Neural crest cell (in vitro differentiated cells): ENCODE measurements at regions not wholly inside any gene's neighbourhood (a gene's known extent, or its start where the extent isn't known, plus 50 kb on each side); places are given as distances from the start of the nearest gene placed in this dataset.

Source experiments
- DNase-seq: peaks from one replicate; pipeline ENCODE4 v3.0.0; 2021; ENCODE audit warnings: low read depth, mixed read lengths, low spot score
- H3K27ac Mint-ChIP-seq: one replicate; pipeline ENCODE4 v1.8.0; 2021; ENCODE audit warnings: mild to moderate bottlenecking, mixed read lengths; ENCODE audit not compliant: unreplicated experiment
- H3K27me3 Mint-ChIP-seq: 2 replicates; pipeline ENCODE4 v1.8.0; 2021; ENCODE audit warnings: low read depth, mild to moderate bottlenecking, mixed read lengths
- H3K36me3 Mint-ChIP-seq: 2 replicates; pipeline ENCODE4 v1.8.0; 2021; ENCODE audit warnings: low read depth, mild to moderate bottlenecking, mixed read lengths
- H3K4me1 Mint-ChIP-seq: 2 replicates; pipeline ENCODE4 v1.8.0; 2021; ENCODE audit warnings: mixed read lengths
- H3K4me3 Mint-ChIP-seq: one replicate; pipeline ENCODE4 v1.8.0; 2021; ENCODE audit warnings: mild to moderate bottlenecking, mixed read lengths
- H3K9me3 Mint-ChIP-seq: 2 replicates; pipeline ENCODE4 v1.8.0; 2021; ENCODE audit warnings: mixed read lengths
- TF ChIP-seq, protein P1 (sequence below): fragments of 200-600 bp; sonication (generic); conservative IDR thresholded peaks from 2 replicates; pipeline ENCODE4 v1.5.0; 2021; ENCODE audit warnings: antibody characterized with exemption, mild to moderate bottlenecking

GRCh38 chr12:67797753-67798152 is 149.2 kb downstream of the DYRK2 start:
- H3K4me3 Mint-ChIP-seq: no peak overlapping the region
- TF ChIP-seq, protein P1, sequence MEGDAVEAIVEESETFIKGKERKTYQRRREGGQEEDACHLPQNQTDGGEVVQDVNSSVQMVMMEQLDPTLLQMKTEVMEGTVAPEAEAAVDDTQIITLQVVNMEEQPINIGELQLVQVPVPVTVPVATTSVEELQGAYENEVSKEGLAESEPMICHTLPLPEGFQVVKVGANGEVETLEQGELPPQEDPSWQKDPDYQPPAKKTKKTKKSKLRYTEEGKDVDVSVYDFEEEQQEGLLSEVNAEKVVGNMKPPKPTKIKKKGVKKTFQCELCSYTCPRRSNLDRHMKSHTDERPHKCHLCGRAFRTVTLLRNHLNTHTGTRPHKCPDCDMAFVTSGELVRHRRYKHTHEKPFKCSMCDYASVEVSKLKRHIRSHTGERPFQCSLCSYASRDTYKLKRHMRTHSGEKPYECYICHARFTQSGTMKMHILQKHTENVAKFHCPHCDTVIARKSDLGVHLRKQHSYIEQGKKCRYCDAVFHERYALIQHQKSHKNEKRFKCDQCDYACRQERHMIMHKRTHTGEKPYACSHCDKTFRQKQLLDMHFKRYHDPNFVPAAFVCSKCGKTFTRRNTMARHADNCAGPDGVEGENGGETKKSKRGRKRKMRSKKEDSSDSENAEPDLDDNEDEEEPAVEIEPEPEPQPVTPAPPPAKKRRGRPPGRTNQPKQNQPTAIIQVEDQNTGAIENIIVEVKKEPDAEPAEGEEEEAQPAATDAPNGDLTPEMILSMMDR: no peak
- H3K27ac Mint-ChIP-seq: no peak overlapping the region
- no peaks in the 10 kb centered on the region for H3K9me3 Mint-ChIP-seq
- no peak for DNase-seq
- H3K36me3 Mint-ChIP-seq: no peaks in the 10 kb centered on the region
- peaks cover 7% of the 10 kb centered on the region for H3K4me1 Mint-ChIP-seq
- H3K27me3 Mint-ChIP-seq: no peaks in the 10 kb centered on the region

DNA sequence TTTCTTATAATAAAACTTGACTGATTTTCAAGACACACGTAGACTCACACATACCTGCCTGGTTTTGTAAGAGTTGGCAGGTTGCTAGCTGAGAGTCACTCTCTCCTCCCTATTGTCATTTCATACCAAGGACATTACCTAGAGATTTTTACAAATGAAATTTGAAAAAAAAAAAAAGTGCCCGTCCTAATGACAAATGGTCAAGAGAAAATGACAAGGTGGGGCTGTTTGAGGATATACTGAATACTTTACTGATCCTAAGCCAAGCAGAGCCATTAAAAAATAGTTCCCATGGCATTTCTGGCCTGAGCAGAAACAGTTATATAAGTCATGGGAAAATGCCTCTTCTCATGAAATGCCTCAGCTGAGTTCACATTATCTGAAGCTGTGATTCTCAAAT is 150.2 kb downstream of the DYRK2 start:
- H3K27me3 Mint-ChIP-seq: no peaks in the 10 kb centered on the region
- no peak for DNase-seq
- H3K36me3 Mint-ChIP-seq: no peaks in the 10 kb centered on the region
- H3K4me3 Mint-ChIP-seq: no peak overlapping the region
- H3K4me1 Mint-ChIP-seq: peaks cover 8% of the 10 kb centered on the region
- TF ChIP-seq, protein P1: no peak
- no peaks in the 10 kb centered on the region for H3K9me3 Mint-ChIP-seq
- H3K27ac Mint-ChIP-seq: no peak overlapping the region

- no peaks in the 10 kb centered on the region for H3K9me3 Mint-ChIP-seq
- TF ChIP-seq, protein P1: no peak
- H3K27ac Mint-ChIP-seq: no peak overlapping the region
- H3K4me3 Mint-ChIP-seq: no peak overlapping the region
- H3K27me3 Mint-ChIP-seq: no peaks in the 10 kb centered on the region
- DNase-seq: no peak
- H3K36me3 Mint-ChIP-seq: no peaks in the 10 kb centered on the region
- H3K4me1 Mint-ChIP-seq: peaks cover 8% of the 10 kb centered on the region
These were observed 154.2 kb downstream of the DYRK2 start for GRCh38 chr12:67802731-67803130.

- H3K36me3 Mint-ChIP-seq: no peaks in the 10 kb centered on the region
- no peaks in the 10 kb centered on the region for H3K27me3 Mint-ChIP-seq
- TF ChIP-seq, protein P1: no peak
- no peak overlapping the region for H3K4me3 Mint-ChIP-seq
- H3K27ac Mint-ChIP-seq: no peak overlapping the region
- H3K9me3 Mint-ChIP-seq: no peaks in the 10 kb centered on the region
- H3K4me1 Mint-ChIP-seq: peaks cover 8% of the 10 kb centered on the region
- no peak for DNase-seq
These were observed 154.9 kb downstream of the DYRK2 start for GRCh38 chr12:67803278-67803993.

DNA sequence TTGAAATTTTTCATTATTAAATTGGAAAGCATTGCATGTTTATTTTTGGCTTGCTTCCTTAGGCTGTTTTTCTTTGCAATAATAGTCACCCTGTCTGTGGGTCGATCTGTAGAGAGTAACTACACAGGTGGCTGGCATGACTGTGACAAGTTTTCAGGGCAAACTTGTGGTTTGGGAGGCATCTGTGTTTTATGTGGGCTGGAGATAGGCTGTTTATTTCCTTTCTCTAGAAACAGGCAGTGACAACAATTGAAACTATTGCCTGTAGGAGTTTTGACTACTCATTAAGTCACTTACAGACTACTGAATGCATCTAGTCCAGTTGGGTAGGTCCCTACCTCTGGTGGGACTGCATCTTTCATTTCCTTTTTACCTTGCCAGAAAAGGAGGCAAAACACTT is 155.6 kb downstream of the DYRK2 start:
- H3K9me3 Mint-ChIP-seq: no peaks in the 10 kb centered on the region
- DNase-seq: no peak
- H3K27me3 Mint-ChIP-seq: no peaks in the 10 kb centered on the region
- TF ChIP-seq, protein P1: no peak
- peaks cover 5% of the 10 kb centered on the region for H3K4me1 Mint-ChIP-seq
- no peak overlapping the region for H3K4me3 Mint-ChIP-seq
- no peak overlapping the region for H3K27ac Mint-ChIP-seq
- H3K36me3 Mint-ChIP-seq: no peaks in the 10 kb centered on the region
